OCI-LY3 (cell line): ENCODE measurements at regions not wholly inside any gene's neighbourhood (a gene's known extent, or its start where the extent isn't known, plus 50 kb on each side); places are given as distances from the start of the nearest gene placed in this dataset.

Experiments
- H2AFZ ChIP-seq: fragments of 200-600, 300-600 bp; shearing (Covaris generic); 2 replicates; pipeline ENCODE4 v1.6.0; 2014; ENCODE audit warnings: antibody characterized with exemption, low read depth, low read length
- H3K27ac ChIP-seq: fragments of 200-600, 300-600 bp; sonication (generic); 2 replicates; pipeline ENCODE4 v1.5.1; 2014; ENCODE audit warnings: mild to moderate bottlenecking, low read length, moderate library complexity, mixed read lengths
- H3K27me3 ChIP-seq: fragments of 200-600, 300-600 bp; sonication (generic); 2 replicates; pipeline ENCODE4 v1.6.1; 2014; ENCODE audit warnings: low read depth, low read length, mixed read lengths
- H3K36me3 ChIP-seq: fragments of 200-600, 300-600 bp; sonication (generic); replicated peaks from 2 replicates; pipeline ENCODE3; 2014; ENCODE audit warnings: low read depth, low read length, mixed read lengths
- H3K4me1 ChIP-seq: fragments of 300-600, 200-600 bp; sonication (generic); 2 replicates; pipeline ENCODE4 v1.6.1; 2014; ENCODE audit warnings: low read length, mixed read lengths
- H3K4me2 ChIP-seq: fragments of 200-600, 300-600 bp; sonication (generic); 2 replicates; pipeline ENCODE4 v1.6.1; 2014; ENCODE audit warnings: low read length, mixed read lengths
- H3K4me3 ChIP-seq: fragments of 300-600, 200-600 bp; sonication (generic); 2 replicates; pipeline ENCODE4 v1.5.1; 2014; ENCODE audit warnings: antibody characterized with exemption, mild to moderate bottlenecking, low read length, moderate library complexity
- H3K79me2 ChIP-seq: fragments of 300-600, 200-600 bp; shearing (Covaris generic); 2 replicates; pipeline ENCODE4 v1.6.1; 2014; ENCODE audit warnings: mild to moderate bottlenecking, low read length, mixed read lengths
- H3K9ac ChIP-seq: fragments of 300-600, 200-600 bp; shearing (Covaris generic); 2 replicates; pipeline ENCODE4 v1.6.0; 2014; ENCODE audit warnings: mild to moderate bottlenecking, low read length, moderate library complexity
- H3K9me3 ChIP-seq: fragments of 200-600, 300-600 bp; shearing (Covaris generic); 2 replicates; pipeline ENCODE4 v1.6.1; 2014; ENCODE audit warnings: low read length, mixed read lengths; ENCODE audit not compliant: insufficient read depth
- H4K20me1 ChIP-seq: fragments of 200-600, 300-600 bp; sonication (generic); 2 replicates; pipeline ENCODE4 v1.6.1; 2016; ENCODE audit warnings: low read length, mixed read lengths; ENCODE audit not compliant: insufficient read depth
- CTCF ChIP-seq: fragments of 200-600, 300-600 bp; sonication (generic); IDR thresholded peaks from 2 replicates; pipeline ENCODE4 v1.5.1; 2014; ENCODE audit warnings: antibody characterized with exemption, low read length, low read depth
- EZH2phosphoT487 ChIP-seq: fragments of 200-600 bp; shearing (Covaris generic); IDR thresholded peaks from 2 replicates; pipeline ENCODE4 v1.6.1; 2018; ENCODE audit warnings: antibody characterized with exemption, mixed run types, low read depth

- Histone ChIP-seq H3K9me3 (no peaks in the 10 kb centered on the region), H3K4me2 (no peak overlapping the region), H3K4me3 (no peak overlapping the region), H3K4me1 (no peaks in the 10 kb centered on the region), H3K79me2 (no peaks in the 10 kb centered on the region), H3K27me3 (no peaks in the 10 kb centered on the region), H3K9ac (no peak overlapping the region), H3K36me3 (no peaks in the 10 kb centered on the region), H4K20me1 (no peaks in the 10 kb centered on the region), H3K27ac (no peak overlapping the region), H2AFZ (no peak overlapping the region)
- TF ChIP-seq EZH2phosphoT487, result no peak
- TF ChIP-seq CTCF, result no peak
Observed at GRCh38 chr18:29313312-29313711, 1136.4 kb upstream of the CDH2 start.

GRCh38 chr18:29311580-29311979 lies 1134.7 kb upstream of the CDH2 start:
- H3K4me3 ChIP-seq, result no peak overlapping the region
- H3K4me1 ChIP-seq, result no peaks in the 10 kb centered on the region
- H3K4me2 ChIP-seq, result no peak overlapping the region
- no peaks in the 10 kb centered on the region for H3K79me2 ChIP-seq
- no peaks in the 10 kb centered on the region for H4K20me1 ChIP-seq
- H3K36me3 ChIP-seq, result no peaks in the 10 kb centered on the region
- no peak overlapping the region for H3K27ac ChIP-seq
- H3K27me3 ChIP-seq, result no peaks in the 10 kb centered on the region
- no peak for TF ChIP-seq EZH2phosphoT487
- TF ChIP-seq CTCF, result no peak
- no peak overlapping the region for H3K9ac ChIP-seq
- H2AFZ ChIP-seq, result no peak overlapping the region
- no peaks in the 10 kb centered on the region for H3K9me3 ChIP-seq

- Histone ChIP-seq H2AFZ (no peak overlapping the region), H3K9me3 (no peaks in the 10 kb centered on the region), H3K27me3 (no peaks in the 10 kb centered on the region), H3K27ac (no peak overlapping the region), H3K36me3 (no peaks in the 10 kb centered on the region), H3K4me1 (no peaks in the 10 kb centered on the region), H4K20me1 (no peaks in the 10 kb centered on the region), H3K4me3 (no peak overlapping the region), H3K9ac (no peak overlapping the region), H3K79me2 (no peaks in the 10 kb centered on the region), H3K4me2 (no peak overlapping the region)
- no peak for TF ChIP-seq EZH2phosphoT487
- TF ChIP-seq CTCF, result no peak
Observed at GRCh38 chr18:29309366-29309765, 1132.4 kb upstream of the CDH2 start.

- Histone ChIP-seq H3K79me2 (no peaks in the 10 kb centered on the region), H3K27me3 (no peaks in the 10 kb centered on the region), H3K4me1 (no peaks in the 10 kb centered on the region), H3K4me2 (no peak overlapping the region), H4K20me1 (no peaks in the 10 kb centered on the region), H3K27ac (no peak overlapping the region), H2AFZ (no peak overlapping the region), H3K4me3 (no peak overlapping the region), H3K9ac (no peak overlapping the region), H3K36me3 (no peaks in the 10 kb centered on the region), H3K9me3 (no peaks in the 10 kb centered on the region)
- TF ChIP-seq EZH2phosphoT487 (no peak), CTCF (no peak)
Observed at GRCh38 chr18:29307982-29308381, 1131.1 kb upstream of the CDH2 start.
